ENCODE measurements at regions not wholly inside any gene's neighbourhood (a gene's known extent, or its start where the extent isn't known, plus 50 kb on each side); places are given as distances from the start of the nearest gene placed in this dataset.

DNA sequence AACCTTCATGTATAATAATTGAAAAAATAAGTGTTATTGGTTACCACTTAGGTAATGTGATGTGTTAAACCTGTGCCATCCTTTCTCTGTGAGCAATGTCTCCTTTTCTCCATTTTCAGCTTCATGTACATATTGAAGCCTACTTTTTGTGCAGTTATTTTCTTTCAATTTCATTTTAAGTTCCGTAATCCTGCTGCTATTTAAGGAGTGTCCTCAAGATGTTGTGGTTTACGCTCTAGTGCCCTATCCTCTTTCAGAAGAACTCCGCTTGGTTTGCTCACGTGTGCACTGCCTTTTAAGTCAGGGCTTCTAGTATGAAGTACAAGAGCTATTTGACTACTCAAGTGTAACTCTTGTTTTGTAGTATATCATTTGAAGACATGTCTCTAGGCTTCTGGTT, 2253.2 kb upstream of the TENM3 start:
- TF ChIP-seq, protein P1, sequence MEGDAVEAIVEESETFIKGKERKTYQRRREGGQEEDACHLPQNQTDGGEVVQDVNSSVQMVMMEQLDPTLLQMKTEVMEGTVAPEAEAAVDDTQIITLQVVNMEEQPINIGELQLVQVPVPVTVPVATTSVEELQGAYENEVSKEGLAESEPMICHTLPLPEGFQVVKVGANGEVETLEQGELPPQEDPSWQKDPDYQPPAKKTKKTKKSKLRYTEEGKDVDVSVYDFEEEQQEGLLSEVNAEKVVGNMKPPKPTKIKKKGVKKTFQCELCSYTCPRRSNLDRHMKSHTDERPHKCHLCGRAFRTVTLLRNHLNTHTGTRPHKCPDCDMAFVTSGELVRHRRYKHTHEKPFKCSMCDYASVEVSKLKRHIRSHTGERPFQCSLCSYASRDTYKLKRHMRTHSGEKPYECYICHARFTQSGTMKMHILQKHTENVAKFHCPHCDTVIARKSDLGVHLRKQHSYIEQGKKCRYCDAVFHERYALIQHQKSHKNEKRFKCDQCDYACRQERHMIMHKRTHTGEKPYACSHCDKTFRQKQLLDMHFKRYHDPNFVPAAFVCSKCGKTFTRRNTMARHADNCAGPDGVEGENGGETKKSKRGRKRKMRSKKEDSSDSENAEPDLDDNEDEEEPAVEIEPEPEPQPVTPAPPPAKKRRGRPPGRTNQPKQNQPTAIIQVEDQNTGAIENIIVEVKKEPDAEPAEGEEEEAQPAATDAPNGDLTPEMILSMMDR (IDR thresholded peaks at IDR 0.05): no peak
- no peak for TF ChIP-seq POLR2A (IDR thresholded peaks at IDR 0.05)
- no peak for TF ChIP-seq POLR2AphosphoS5 (IDR thresholded peaks at IDR 0.05; ENCODE audit: insufficient read depth in 1 of 2, low read depth in 1 of 2)

All from vagina (tissue), 2 donors.